ENCODE measurements at regions not wholly inside any gene's neighbourhood (a gene's known extent, or its start where the extent isn't known, plus 50 kb on each side); places are given as distances from the start of the nearest gene placed in this dataset.

- no peak for TF ChIP-seq POLR2AphosphoS5 (IDR thresholded peaks at IDR 0.05; ENCODE audit: low read depth)
- no peak for TF ChIP-seq CTCF (IDR thresholded peaks at IDR 0.05; ENCODE audit: insufficient read depth, low read length)
Measured at GRCh38 chr1:227397354-227397978, 79.2 kb upstream of the CDC42BPA start.

Data from HL-60 (cell line).